CD4-positive, alpha-beta T cell (primary cell): ENCODE measurements at regions not wholly inside any gene's neighbourhood (a gene's known extent, or its start where the extent isn't known, plus 50 kb on each side); places are given as distances from the start of the nearest gene placed in this dataset.

Source experiments
- ATAC-seq: fragments of 200-7000 bp; cut with Tn5 transposase; one replicate; pipeline ENCODE4 v1.10.0; 2022; ENCODE audit warnings: mild to moderate bottlenecking; ENCODE audit not compliant: poor library complexity
- CTCF ChIA-PET: fragments of 350-600 bp; sonication (Branson Sonifier 250); formaldehyde crosslinking; loops from one replicate; lab custom pipeline; 2021; ENCODE audit warnings: antibody characterized with exemption, inconsistent platforms; lab: Charles Lee
- POLR2A ChIA-PET: fragments of 350-600 bp; sonication (Branson Sonifier 250); formaldehyde crosslinking; loops from one replicate; lab custom pipeline; 2021; ENCODE audit warnings: antibody characterized with exemption, inconsistent platforms; lab: Charles Lee
- DNase-seq, 14 experiments: peaks; one replicate each; pipeline ENCODE4 v3.0.0-alpha.2; 2013 to 2020; ENCODE audit warnings: mixed read lengths in 2 of 14
- H3K27ac ChIP-seq, 2 donors: one replicate each; pipeline versions ENCODE4 v1.5.1 to v1.7.0; 2013; ENCODE audit warnings: low read length in 2 of 2, low read depth in 1 of 2, mild to moderate bottlenecking in 1 of 2
- H3K27me3 ChIP-seq, 2 experiments: 1 replicate in 1 of 2; 2 replicates in 1 of 2; pipeline versions ENCODE4 v1.6.1 to v1.7.0; 2013; ENCODE audit warnings: low read length in 2 of 2, control low read depth in 1 of 2, mild to moderate bottlenecking in 1 of 2, moderate library complexity in 1 of 2; ENCODE audit not compliant: insufficient read depth in 2 of 2, control insufficient read depth in 1 of 2
- H3K36me3 ChIP-seq: one replicate; pipeline ENCODE4 v1.6.1; 2013; ENCODE audit warnings: low read length, control low read depth; ENCODE audit not compliant: insufficient read depth
- H3K4me1 ChIP-seq: one replicate; pipeline ENCODE4 v1.6.1; 2013; ENCODE audit warnings: low read length, control low read depth; ENCODE audit not compliant: insufficient read depth
- H3K4me3 ChIP-seq: one replicate; pipeline ENCODE4 v1.5.1; 2013; ENCODE audit warnings: mild to moderate bottlenecking, low read length, moderate library complexity
- H3K9me3 ChIP-seq, 2 experiments: 1 replicate in 1 of 2; 2 replicates in 1 of 2; pipeline versions ENCODE4 v1.6.1 to v1.7.0; 2013; ENCODE audit warnings: low read length in 2 of 2, mild to moderate bottlenecking in 2 of 2, control low read depth in 1 of 2, moderate library complexity in 1 of 2; ENCODE audit not compliant: control insufficient read depth in 1 of 2, insufficient read depth in 1 of 2
- H3K27ac Mint-ChIP-seq: one replicate; pipeline ENCODE4 v1.8.0; 2020; ENCODE audit warnings: mixed read lengths
- H3K27me3 Mint-ChIP-seq: one replicate; pipeline ENCODE4 v1.8.0; 2021; ENCODE audit warnings: mixed read lengths
- H3K36me3 Mint-ChIP-seq: one replicate; pipeline ENCODE4 v1.8.0; 2021; ENCODE audit warnings: low read depth, mixed read lengths
- H3K4me1 Mint-ChIP-seq: one replicate; pipeline ENCODE4 v1.8.0; 2021; ENCODE audit warnings: low read depth, mixed read lengths
- H3K4me3 Mint-ChIP-seq: one replicate; pipeline ENCODE4 v1.8.0; 2020; ENCODE audit warnings: mild to moderate bottlenecking, mixed read lengths
- H3K9me3 Mint-ChIP-seq: one replicate; pipeline ENCODE4 v1.8.0; 2020; ENCODE audit warnings: mixed read lengths
- intact Hi-C, 2 experiments: fragments of 100-400 bp; cut with DNase I in 1 of 2; cut with micrococcal nuclease in 1 of 2; formaldehyde crosslinking; loops; one replicate each; pipeline versions ENCODE4 v1.15.1 to v1.9.0; 2023 to 2025; cut with DNase I, micrococcal nuclease
- TF ChIP-seq, protein P1 (sequence below): fragments of 200-600 bp; IDR thresholded peaks from one replicate; pipeline ENCODE4 v1.8.0; 2022; ENCODE audit warnings: antibody characterized with exemption, mild to moderate bottlenecking

DNA sequence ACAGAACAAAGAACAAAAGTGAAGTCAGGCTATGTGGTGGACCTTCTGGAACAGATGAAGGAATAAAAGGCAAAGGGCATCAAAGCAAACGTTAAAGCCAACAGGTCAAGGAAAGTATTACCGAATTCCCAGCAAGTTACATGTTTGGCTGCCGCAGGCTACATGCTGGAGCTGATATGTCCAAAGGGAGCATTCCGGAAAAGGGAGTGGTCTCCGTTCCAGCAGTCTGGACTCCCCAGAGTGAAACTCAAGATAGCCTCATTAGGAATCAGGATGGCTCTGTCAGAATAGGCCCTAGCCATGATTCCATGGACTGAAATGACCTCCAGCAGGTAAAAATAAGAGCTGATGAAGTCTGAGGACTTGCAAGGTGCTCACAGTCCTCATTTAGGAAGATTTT lies 379.8 kb upstream of the PRICKLE1 start:
- H3K4me1 Mint-ChIP-seq, result no peaks in the 10 kb centered on the region
- no peak overlapping the region for H3K27ac ChIP-seq
- intact Hi-C loops, result no loop called here
- H3K4me3 Mint-ChIP-seq, result no peak overlapping the region
- POLR2A ChIA-PET, result no interaction called here
- no peak overlapping the region for H3K27ac Mint-ChIP-seq
- CTCF ChIA-PET, result no interaction called here
- ATAC-seq (no peak), DNase-seq (no peak)
- H3K27me3 Mint-ChIP-seq, result no peaks in the 10 kb centered on the region
- H3K4me3 ChIP-seq, result no peak overlapping the region
- no peaks in the 10 kb centered on the region for H3K4me1 ChIP-seq
- TF ChIP-seq, protein P1, sequence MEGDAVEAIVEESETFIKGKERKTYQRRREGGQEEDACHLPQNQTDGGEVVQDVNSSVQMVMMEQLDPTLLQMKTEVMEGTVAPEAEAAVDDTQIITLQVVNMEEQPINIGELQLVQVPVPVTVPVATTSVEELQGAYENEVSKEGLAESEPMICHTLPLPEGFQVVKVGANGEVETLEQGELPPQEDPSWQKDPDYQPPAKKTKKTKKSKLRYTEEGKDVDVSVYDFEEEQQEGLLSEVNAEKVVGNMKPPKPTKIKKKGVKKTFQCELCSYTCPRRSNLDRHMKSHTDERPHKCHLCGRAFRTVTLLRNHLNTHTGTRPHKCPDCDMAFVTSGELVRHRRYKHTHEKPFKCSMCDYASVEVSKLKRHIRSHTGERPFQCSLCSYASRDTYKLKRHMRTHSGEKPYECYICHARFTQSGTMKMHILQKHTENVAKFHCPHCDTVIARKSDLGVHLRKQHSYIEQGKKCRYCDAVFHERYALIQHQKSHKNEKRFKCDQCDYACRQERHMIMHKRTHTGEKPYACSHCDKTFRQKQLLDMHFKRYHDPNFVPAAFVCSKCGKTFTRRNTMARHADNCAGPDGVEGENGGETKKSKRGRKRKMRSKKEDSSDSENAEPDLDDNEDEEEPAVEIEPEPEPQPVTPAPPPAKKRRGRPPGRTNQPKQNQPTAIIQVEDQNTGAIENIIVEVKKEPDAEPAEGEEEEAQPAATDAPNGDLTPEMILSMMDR, result no peak
- H3K9me3 Mint-ChIP-seq, result peaks cover 7% of the 10 kb centered on the region
- H3K36me3 Mint-ChIP-seq, result no peaks in the 10 kb centered on the region
- H3K27me3 ChIP-seq, result no peaks in the 10 kb centered on the region
- H3K36me3 ChIP-seq, result no peaks in the 10 kb centered on the region
- H3K9me3 ChIP-seq, result peaks cover 0 to 3% of the 10 kb centered on the region in 2 experiments

DNA sequence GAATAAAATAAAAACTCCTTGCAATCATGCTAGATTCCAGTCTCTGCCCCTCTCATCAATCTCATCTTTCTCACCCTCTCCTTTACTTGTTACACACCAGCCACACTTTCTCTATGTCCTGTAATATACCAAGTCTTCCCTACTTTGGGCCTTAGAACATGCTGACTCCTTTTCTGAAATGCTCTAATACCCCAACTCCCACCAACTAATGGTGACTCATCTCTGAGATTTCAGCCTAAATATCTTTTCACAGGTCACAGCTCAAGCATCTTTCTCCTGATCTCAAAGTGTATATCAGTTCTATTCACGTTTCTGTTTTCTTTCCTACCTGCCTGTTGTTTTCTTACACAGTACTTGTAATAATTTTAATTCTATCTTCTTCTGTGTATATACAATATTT lies 378.9 kb upstream of the PRICKLE1 start:
- Histone ChIP-seq H3K4me1 (no peaks in the 10 kb centered on the region), H3K9me3 (no peaks in the 10 kb centered on the region), H3K27me3 (no peaks in the 10 kb centered on the region), H3K36me3 (no peaks in the 10 kb centered on the region), H3K4me3 (no peak overlapping the region), H3K27ac (no peak overlapping the region)
- Mint-ChIP-seq H3K27me3 (no peaks in the 10 kb centered on the region), H3K4me1 (no peaks in the 10 kb centered on the region), H3K4me3 (no peak overlapping the region), H3K36me3 (no peaks in the 10 kb centered on the region), H3K27ac (no peak overlapping the region), H3K9me3 (peaks cover 3% of the 10 kb centered on the region)
- DNase-seq (no peak), ATAC-seq (no peak)
- ChIA-PET CTCF (no interaction called here), POLR2A (no interaction called here)
- intact Hi-C loops, result no loop called here
- TF ChIP-seq, protein P1, result no peak

DNA sequence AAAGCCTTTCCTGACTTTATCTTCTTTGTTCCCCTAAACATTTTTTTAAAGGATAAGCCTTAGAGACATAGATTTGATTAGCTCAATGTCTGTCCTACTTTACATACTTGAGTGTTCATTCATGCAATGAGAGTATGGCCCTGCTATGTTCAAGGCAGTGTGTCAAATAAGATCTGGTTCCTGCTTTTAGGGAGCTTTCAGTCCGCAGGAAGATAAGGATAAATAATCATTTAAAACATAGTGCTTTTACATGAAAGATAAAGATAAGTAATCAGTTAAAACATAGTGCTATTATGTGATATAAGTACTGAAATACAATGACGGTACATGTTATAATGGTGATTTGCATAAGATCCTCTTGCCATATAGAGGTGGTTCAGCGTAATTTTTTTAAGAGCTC lies 378.3 kb upstream of the PRICKLE1 start:
- H3K27me3 Mint-ChIP-seq, result no peaks in the 10 kb centered on the region
- peaks cover 3% of the 10 kb centered on the region for H3K9me3 Mint-ChIP-seq
- TF ChIP-seq, protein P1, result no peak
- H3K4me1 Mint-ChIP-seq, result no peaks in the 10 kb centered on the region
- no peak overlapping the region for H3K4me3 Mint-ChIP-seq
- Histone ChIP-seq H3K4me1 (no peaks in the 10 kb centered on the region), H3K27me3 (no peaks in the 10 kb centered on the region), H3K36me3 (no peaks in the 10 kb centered on the region), H3K27ac (no peak overlapping the region), H3K4me3 (no peak overlapping the region), H3K9me3 (no peaks in the 10 kb centered on the region)
- ATAC-seq, result no peak
- DNase-seq, result no peak
- intact Hi-C loops, result no loop called here
- no peak overlapping the region for H3K27ac Mint-ChIP-seq
- no peaks in the 10 kb centered on the region for H3K36me3 Mint-ChIP-seq
- ChIA-PET POLR2A (no interaction called here), CTCF (no interaction called here)
